ENCODE measurements at regions not wholly inside any gene's neighbourhood (a gene's known extent, or its start where the extent isn't known, plus 50 kb on each side); places are given as distances from the start of the nearest gene placed in this dataset.
"Not testable (repeated sequence)": the region's sequence is repeated elsewhere in the genome, so short reads cannot be mapped to it uniquely, and the experiment has no call there.

- CTCF ChIA-PET (ENCODE audit: partially characterized antibody); H3K4me3 ChIP-seq (ENCODE audit: extremely low read depth in 1 of 4, insufficient read depth in 2 of 4, low read depth in 3 of 4, low read length in 4 of 4); H3K79me2 ChIP-seq (ENCODE audit: control insufficient read depth in 1 of 2, insufficient read depth in 2 of 2, low read length in 2 of 2); H4K91ac ChIP-seq (replicated peaks; ENCODE audit: insufficient read length, low read length); DNase-seq (ENCODE audit: low read depth in 1 of 2, low spot score in 2 of 2); H2AFZ ChIP-seq (ENCODE audit: low read length); H4K20me1 ChIP-seq (replicated peaks in 1 of 2; ENCODE audit: control insufficient read depth in 1 of 2, insufficient read depth in 2 of 2, low read length in 2 of 2); H2AK5ac ChIP-seq (ENCODE audit: low read depth, low read length); H3K4ac ChIP-seq (replicated peaks; ENCODE audit: insufficient read length, low read depth, low read length); H3K23ac ChIP-seq (ENCODE audit: insufficient read length); H2BK120ac ChIP-seq (replicated peaks; ENCODE audit: low read depth, low read length); H3K27ac ChIP-seq (ENCODE audit: low read depth, low read length); H2BK15ac ChIP-seq (ENCODE audit: low read length); H3K79me1 ChIP-seq (ENCODE audit: low read depth, low read length); H4K8ac ChIP-seq (ENCODE audit: extremely low read depth, insufficient read depth, low read length); H2BK5ac ChIP-seq (ENCODE audit: low read depth, low read length); H4K5ac ChIP-seq (ENCODE audit: insufficient read length, low read depth, low read length); FAIRE-seq; H3K4me1 ChIP-seq (replicated peaks in 1 of 4; ENCODE audit: control insufficient read depth in 3 of 4, insufficient read depth in 4 of 4, low read length in 3 of 4); H3K23me2 ChIP-seq (ENCODE audit: low read depth, low read length); H3K56ac ChIP-seq (replicated peaks; ENCODE audit: insufficient read length, low read depth, low read length); H3K18ac ChIP-seq (ENCODE audit: extremely low read depth, low read length); H3K9ac ChIP-seq (replicated peaks in 1 of 4; ENCODE audit: extremely low read depth in 1 of 4, low read depth in 3 of 4, low read length in 3 of 4); H3K36me3 ChIP-seq (ENCODE audit: control insufficient read depth in 2 of 4, insufficient read depth in 4 of 4, low read length in 3 of 4); H3K9me3 ChIP-seq (ENCODE audit: insufficient read depth in 2 of 2, low read depth in 1 of 2, low read length in 1 of 2); H2BK12ac ChIP-seq (ENCODE audit: low read depth, low read length); H3K14ac ChIP-seq (ENCODE audit: insufficient read length); H3K4me2 ChIP-seq (ENCODE audit: insufficient read depth in 1 of 2, low read depth in 2 of 2, low read length in 2 of 2); POLR2A ChIA-PET (ENCODE audit: partially characterized antibody); H2BK20ac ChIP-seq (ENCODE audit: low read length); H3K27me3 ChIP-seq (replicated peaks in 1 of 4; ENCODE audit: control insufficient read depth in 3 of 4, extremely low read depth in 1 of 4, insufficient read depth in 3 of 4, low read length in 3 of 4): not testable (repeated sequence)
- WGBS, 2 experiments (ENCODE audit: extremely low coverage in 1 of 2, insufficient coverage in 1 of 2, insufficient read length in 1 of 2, insufficient replicate concordance in 2 of 2, low coverage in 1 of 2, low lambda C conversion rate in 2 of 2, missing lambda C conversion rate in 1 of 2) = no CpG with 5 or more reads among the region's 4 CpGs
Measured at GRCh38 chr9:62730229-62731000, 1540.6 kb downstream of the SPATA31A7 start.

GRCh38 chr9:62731015-62731414 lies 1541.2 kb downstream of the SPATA31A7 start:
- H3K4me2 ChIP-seq (ENCODE audit: insufficient read depth in 1 of 2, low read depth in 2 of 2, low read length in 2 of 2); H3K56ac ChIP-seq (replicated peaks; ENCODE audit: insufficient read length, low read depth, low read length); DNase-seq (ENCODE audit: low read depth in 1 of 2, low spot score in 2 of 2); POLR2A ChIA-PET (ENCODE audit: partially characterized antibody); H2BK20ac ChIP-seq (ENCODE audit: low read length); H3K23me2 ChIP-seq (ENCODE audit: low read depth, low read length); H2AFZ ChIP-seq (ENCODE audit: low read length); H3K4me1 ChIP-seq (replicated peaks in 1 of 4; ENCODE audit: control insufficient read depth in 3 of 4, insufficient read depth in 4 of 4, low read length in 3 of 4); H2BK120ac ChIP-seq (replicated peaks; ENCODE audit: low read depth, low read length); CTCF ChIA-PET (ENCODE audit: partially characterized antibody); FAIRE-seq; H3K79me1 ChIP-seq (ENCODE audit: low read depth, low read length); H2BK5ac ChIP-seq (ENCODE audit: low read depth, low read length); H3K27me3 ChIP-seq (replicated peaks in 1 of 4; ENCODE audit: control insufficient read depth in 3 of 4, extremely low read depth in 1 of 4, insufficient read depth in 3 of 4, low read length in 3 of 4); H3K23ac ChIP-seq (ENCODE audit: insufficient read length); H4K20me1 ChIP-seq (replicated peaks in 1 of 2; ENCODE audit: control insufficient read depth in 1 of 2, insufficient read depth in 2 of 2, low read length in 2 of 2); H2AK5ac ChIP-seq (ENCODE audit: low read depth, low read length); H3K18ac ChIP-seq (ENCODE audit: extremely low read depth, low read length); H3K27ac ChIP-seq (ENCODE audit: low read depth, low read length); H3K14ac ChIP-seq (ENCODE audit: insufficient read length); H3K9ac ChIP-seq (replicated peaks in 1 of 4; ENCODE audit: extremely low read depth in 1 of 4, low read depth in 3 of 4, low read length in 3 of 4); H4K91ac ChIP-seq (replicated peaks; ENCODE audit: insufficient read length, low read length); H4K8ac ChIP-seq (ENCODE audit: extremely low read depth, insufficient read depth, low read length); H3K36me3 ChIP-seq (ENCODE audit: control insufficient read depth in 2 of 4, insufficient read depth in 4 of 4, low read length in 3 of 4); H3K4me3 ChIP-seq (ENCODE audit: extremely low read depth in 1 of 4, insufficient read depth in 2 of 4, low read depth in 3 of 4, low read length in 4 of 4); H3K4ac ChIP-seq (replicated peaks; ENCODE audit: insufficient read length, low read depth, low read length); H3K9me3 ChIP-seq (ENCODE audit: insufficient read depth in 2 of 2, low read depth in 1 of 2, low read length in 1 of 2); H2BK12ac ChIP-seq (ENCODE audit: low read depth, low read length); H2BK15ac ChIP-seq (ENCODE audit: low read length); H3K79me2 ChIP-seq (ENCODE audit: control insufficient read depth in 1 of 2, insufficient read depth in 2 of 2, low read length in 2 of 2); H4K5ac ChIP-seq (ENCODE audit: insufficient read length, low read depth, low read length): not testable (repeated sequence)
- WGBS, 2 experiments (ENCODE audit: extremely low coverage in 1 of 2, insufficient coverage in 1 of 2, insufficient read length in 1 of 2, insufficient replicate concordance in 2 of 2, low coverage in 1 of 2, low lambda C conversion rate in 2 of 2, missing lambda C conversion rate in 1 of 2) = no CpG with 5 or more reads among the region's 2 CpGs

Measured in H1 (cell line).